Gastroesophageal sphincter (tissue), 4 donors: ENCODE measurements at regions not wholly inside any gene's neighbourhood (a gene's known extent, or its start where the extent isn't known, plus 50 kb on each side); places are given as distances from the start of the nearest gene placed in this dataset.

Experiments
- ATAC-seq: fragments of 150-250 bp; one replicate; pipeline ENCODE4 v1.9.1; 2016; ENCODE audit warnings: mild to moderate bottlenecking, moderate library complexity
- H3K27ac ChIP-seq, 4 donors: fragments of 200-600 bp; sonication (generic) in 3 of 4; 1 replicate in 3 of 4; 2 replicates in 1 of 4; pipeline ENCODE4 v1.5.1; 2016 to 2019
- H3K27me3 ChIP-seq: fragments of 200-600 bp; sonication (generic); one replicate; pipeline ENCODE4 v1.5.1; 2019
- H3K36me3 ChIP-seq, 2 donors: fragments of 200-600 bp; sonication (generic); one replicate each; pipeline ENCODE4 v1.5.1; 2019; ENCODE audit warnings: control low read depth in 1 of 2
- H3K4me1 ChIP-seq, 3 donors: fragments of 200-600 bp; sonication (generic); 1 replicate in 2 of 3; 2 replicates in 1 of 3; pipeline ENCODE4 v1.5.1; 2016 to 2019; ENCODE audit warnings: control low read depth in 2 of 3
- H3K4me3 ChIP-seq, 2 donors: fragments of 200-600 bp; sonication (generic); one replicate each; pipeline ENCODE4 v1.5.1; 2019; ENCODE audit warnings: mild to moderate bottlenecking in 1 of 2, moderate library complexity in 1 of 2
- H3K9me3 ChIP-seq, 3 donors: fragments of 200-600 bp; sonication (generic); one replicate each; pipeline ENCODE4 v1.5.1; 2017 to 2019; ENCODE audit warnings: control low read depth in 2 of 3
- CTCF ChIP-seq, 4 experiments: fragments of 200-600 bp in 2 of 4; fragments of 450-650 bp in 2 of 4; sonication (generic) in 1 of 4; IDR thresholded peaks; one replicate each; pipeline ENCODE4 v1.5.1; 2017 to 2019; ENCODE audit warnings: antibody characterized with exemption in 4 of 4, mild to moderate bottlenecking in 2 of 4, moderate library complexity in 2 of 4
- EP300 ChIP-seq: sonication (generic); formaldehyde crosslinking; IDR thresholded peaks from one replicate; pipeline ENCODE4 v1.6.1; 2017; ENCODE audit warnings: antibody characterized with exemption, mild to moderate bottlenecking
- POLR2A ChIP-seq, 2 donors: fragments of 450-650 bp; IDR thresholded peaks; one replicate each; pipeline ENCODE4 v1.6.1; 2017; ENCODE audit warnings: antibody characterized with exemption in 2 of 2, mild to moderate bottlenecking in 2 of 2, moderate library complexity in 1 of 2
- POLR2AphosphoS5 ChIP-seq: sonication (generic); formaldehyde crosslinking; IDR thresholded peaks from one replicate; pipeline ENCODE4 v1.6.1; 2017; ENCODE audit warnings: antibody characterized with exemption
- WGBS, 2 donors: methylation state at CpG; one replicate each; pipeline ENCODE4 v1.1.5; 2018; ENCODE audit warnings: low coverage in 1 of 2; 5-methylcytosine and 5-hydroxymethylcytosine counted together

DNA sequence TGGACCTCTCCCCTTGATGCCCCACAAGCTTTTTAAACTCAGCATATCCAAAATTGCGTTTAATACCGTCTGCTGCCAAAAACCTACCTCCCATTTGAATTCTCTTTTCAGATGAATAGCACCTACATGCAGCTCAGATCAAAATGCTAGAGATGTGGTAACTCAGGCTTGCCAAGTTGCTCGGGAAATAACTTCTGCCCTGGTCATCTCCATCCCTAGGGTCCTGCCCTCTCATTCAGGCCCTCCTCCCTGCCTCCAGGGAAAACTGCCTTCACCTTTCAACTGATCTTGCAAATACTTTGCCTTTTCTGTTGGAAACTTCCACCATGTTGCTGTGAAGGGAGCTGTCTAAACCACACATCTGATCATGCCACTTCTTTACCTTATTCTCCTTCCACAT, 114.1 kb downstream of the SPRY1 start:
- ATAC-seq = no peak
- no peaks in the 10 kb centered on the region for H3K36me3 ChIP-seq
- peaks cover 0 to 7% (median 0%) of the 10 kb centered on the region in 3 donors for H3K4me1 ChIP-seq
- no peak overlapping the region for H3K27ac ChIP-seq
- TF ChIP-seq EP300 (no peak), POLR2AphosphoS5 (no peak), CTCF (IDR thresholded peaks at IDR 0.05) (no peak), POLR2A (IDR thresholded peaks at IDR 0.05) (no peak)
- H3K9me3 ChIP-seq = no peaks in the 10 kb centered on the region
- WGBS, 2 donors = 86% methylated on average over 3 of the region's 3 CpGs
- no peaks in the 10 kb centered on the region for H3K27me3 ChIP-seq
- no peak overlapping the region for H3K4me3 ChIP-seq

DNA sequence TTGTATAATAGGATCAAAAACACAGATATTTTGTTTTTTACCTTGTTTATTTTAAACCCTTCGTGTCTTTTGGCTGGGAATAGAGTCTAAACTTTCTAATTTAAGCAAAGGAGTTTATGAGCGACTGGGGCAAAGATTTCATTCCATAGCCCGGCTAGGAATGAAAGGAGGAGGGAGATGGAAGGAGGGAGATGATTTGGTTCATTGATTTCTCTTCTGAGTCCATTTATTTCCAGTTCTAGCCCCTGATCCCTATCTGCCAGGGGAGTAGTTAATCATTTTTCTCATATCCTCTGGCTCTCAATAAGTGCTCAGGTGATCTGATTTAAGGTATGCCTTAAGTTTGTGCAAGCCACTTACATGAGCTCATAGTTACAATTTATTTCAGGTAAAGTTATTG, 120.0 kb downstream of the SPRY1 start:
- Histone ChIP-seq H3K9me3 (no peaks in the 10 kb centered on the region), H3K27me3 (no peaks in the 10 kb centered on the region), H3K36me3 (no peaks in the 10 kb centered on the region), H3K27ac (no peak overlapping the region), H3K4me3 (no peak overlapping the region), H3K4me1 (no peaks in the 10 kb centered on the region)
- 60 to 63% methylated on average over 3 of the region's 3 CpGs for WGBS, 2 donors
- no peak for TF ChIP-seq EP300
- no peak for TF ChIP-seq POLR2AphosphoS5
- TF ChIP-seq POLR2A (IDR thresholded peaks at IDR 0.05) = no peak
- TF ChIP-seq CTCF (IDR thresholded peaks at IDR 0.05) = no peak
- no peak for ATAC-seq

DNA sequence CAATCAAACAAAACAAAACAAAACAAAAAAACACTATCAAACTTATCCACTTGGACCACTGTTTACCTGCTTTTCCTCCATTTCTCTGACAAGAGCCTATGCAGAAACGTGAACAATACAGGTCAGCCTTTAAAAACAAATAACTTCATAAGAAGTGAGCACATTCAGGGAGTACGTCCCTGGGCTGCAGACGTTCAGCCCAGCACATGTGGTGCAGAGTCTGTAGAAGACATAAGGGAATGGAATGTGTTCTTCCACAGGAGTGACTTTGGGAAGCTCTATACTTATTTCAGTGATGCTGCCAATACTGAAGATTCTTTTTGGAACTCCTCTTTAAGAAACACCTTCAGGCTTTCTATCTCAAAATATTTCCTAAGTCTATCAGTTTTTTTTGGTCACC, 120.6 kb downstream of the SPRY1 start:
- no peak for TF ChIP-seq POLR2AphosphoS5
- no peak for TF ChIP-seq EP300
- TF ChIP-seq CTCF (IDR thresholded peaks at IDR 0.05) = no peak
- TF ChIP-seq POLR2A (IDR thresholded peaks at IDR 0.05) = no peak
- WGBS, 2 donors = 72 to 78% methylated on average over 3 of the region's 3 CpGs
- H3K4me1 ChIP-seq = peaks cover 0 to 1% (median 0%) of the 10 kb centered on the region in 3 donors
- no peak for ATAC-seq
- no peak overlapping the region for H3K4me3 ChIP-seq
- H3K36me3 ChIP-seq = no peaks in the 10 kb centered on the region
- no peaks in the 10 kb centered on the region for H3K9me3 ChIP-seq
- H3K27ac ChIP-seq = no peak overlapping the region
- no peaks in the 10 kb centered on the region for H3K27me3 ChIP-seq

GRCh38 chr4:123517971-123518370, 121.4 kb downstream of the SPRY1 start:
- Histone ChIP-seq H3K4me3 (no peak overlapping the region), H3K27me3 (no peaks in the 10 kb centered on the region), H3K27ac (no peak overlapping the region), H3K36me3 (no peaks in the 10 kb centered on the region), H3K9me3 (no peaks in the 10 kb centered on the region), H3K4me1 (peaks cover 0 to 8% (median 0%) of the 10 kb centered on the region in 3 donors)
- ATAC-seq = no peak
- TF ChIP-seq POLR2AphosphoS5 = no peak
- 93 to 100% methylated on average over 3 of the region's 3 CpGs for WGBS, 2 donors

DNA sequence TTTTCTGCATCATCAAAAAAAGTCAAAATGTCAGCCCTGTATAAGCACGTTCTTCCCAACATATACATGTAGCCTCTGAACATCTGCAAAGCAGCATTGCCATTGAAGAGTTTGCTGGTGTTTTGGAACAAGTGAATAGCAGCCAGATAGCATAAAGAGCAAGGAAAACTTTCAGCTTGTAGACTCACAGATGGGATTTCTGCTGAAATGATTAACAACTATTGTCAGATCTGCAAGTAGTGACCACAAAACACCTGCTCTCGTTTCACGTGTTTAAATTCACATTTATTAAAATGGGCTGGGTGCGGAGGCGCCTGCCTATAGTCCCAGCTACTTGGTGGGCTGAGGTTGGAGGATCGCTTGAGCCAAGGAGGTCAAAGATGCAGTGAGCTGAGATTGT, 123.7 kb downstream of the SPRY1 start:
- H3K27ac ChIP-seq = no peak overlapping the region
- TF ChIP-seq CTCF (IDR thresholded peaks at IDR 0.05) = no peak
- TF ChIP-seq EP300 = no peak
- TF ChIP-seq POLR2AphosphoS5 = no peak
- TF ChIP-seq POLR2A (IDR thresholded peaks at IDR 0.05) = no peak
- H3K36me3 ChIP-seq = no peaks in the 10 kb centered on the region
- H3K9me3 ChIP-seq = no peaks in the 10 kb centered on the region
- no peak overlapping the region for H3K4me3 ChIP-seq
- H3K27me3 ChIP-seq = no peaks in the 10 kb centered on the region
- WGBS, 2 donors = 77 to 79% methylated on average over 3 to 6 of the region's 6 CpGs
- H3K4me1 ChIP-seq = peaks cover 0 to 11% (median 0%) of the 10 kb centered on the region in 3 donors
- ATAC-seq = no peak

- Histone ChIP-seq H3K27ac (no peak overlapping the region), H3K4me1 (peaks cover 0 to 11% (median 0%) of the 10 kb centered on the region in 3 donors), H3K4me3 (no peak overlapping the region), H3K9me3 (no peaks in the 10 kb centered on the region), H3K36me3 (no peaks in the 10 kb centered on the region), H3K27me3 (no peaks in the 10 kb centered on the region)
- no peak for ATAC-seq
- TF ChIP-seq POLR2A (IDR thresholded peaks at IDR 0.05) (no peak), CTCF (IDR thresholded peaks at IDR 0.05) (no peak), POLR2AphosphoS5 (no peak), EP300 (no peak)
- WGBS, 2 donors = 76 to 88% methylated on average over 3 of the region's 3 CpGs
Measured at GRCh38 chr4:123522081-123522480, 125.5 kb downstream of the SPRY1 start.
